ENCODE measurements at regions not wholly inside any gene's neighbourhood (a gene's known extent, or its start where the extent isn't known, plus 50 kb on each side); places are given as distances from the start of the nearest gene placed in this dataset.

- H3K4me3 Mint-ChIP-seq, result no peak overlapping the region
- DNase-seq, result no peak
- no peaks in the 10 kb centered on the region for H3K36me3 Mint-ChIP-seq (ENCODE audit: low read depth)
- H3K27me3 Mint-ChIP-seq, result no peaks in the 10 kb centered on the region
- H3K9me3 ChIP-seq (ENCODE audit: control insufficient read depth, low read length, poor library complexity, severe bottlenecking), result no peaks in the 10 kb centered on the region
- no peak overlapping the region for H3K27ac Mint-ChIP-seq
- no peak for ATAC-seq
- peaks cover 13% of the 10 kb centered on the region for H3K4me1 Mint-ChIP-seq
Observed at GRCh38 chrX:40478474-40479065, 102.2 kb upstream of the ATP6AP2 start.

- H3K4me3 Mint-ChIP-seq, result peak overlapping the region; percentile 39
Observed at GRCh38 chrX:40476958-40477357, 103.8 kb upstream of the ATP6AP2 start.

GRCh38 chrX:40474645-40475044 lies 106.1 kb upstream of the ATP6AP2 start:
- Mint-ChIP-seq H3K27me3 (no peaks in the 10 kb centered on the region), H3K4me1 (peaks cover 22% of the 10 kb centered on the region), H3K4me3 (no peak overlapping the region), H3K36me3 (ENCODE audit: low read depth) (no peaks in the 10 kb centered on the region), H3K27ac (no peak overlapping the region)
- DNase-seq, result no peak
- no peaks in the 10 kb centered on the region for H3K9me3 ChIP-seq (ENCODE audit: control insufficient read depth, low read length, poor library complexity, severe bottlenecking)
- ATAC-seq, result no peak

More at GRCh38 chrX:40476958-40477357, 103.8 kb upstream of the ATP6AP2 start:
- no peaks in the 10 kb centered on the region for H3K36me3 Mint-ChIP-seq (ENCODE audit: low read depth)
- no peaks in the 10 kb centered on the region for H3K27me3 Mint-ChIP-seq
- H3K4me1 Mint-ChIP-seq, result peaks cover 18% of the 10 kb centered on the region
- DNase-seq (no peak), ATAC-seq (peak; percentile 81)
- no peaks in the 10 kb centered on the region for H3K9me3 ChIP-seq (ENCODE audit: control insufficient read depth, low read length, poor library complexity, severe bottlenecking)
- H3K27ac Mint-ChIP-seq, result peak overlapping the region; percentile 11

- no peaks in the 10 kb centered on the region for H3K9me3 ChIP-seq (ENCODE audit: control insufficient read depth, low read length, poor library complexity, severe bottlenecking)
- Mint-ChIP-seq H3K4me3 (no peak overlapping the region), H3K36me3 (ENCODE audit: low read depth) (no peaks in the 10 kb centered on the region), H3K27ac (no peak overlapping the region), H3K27me3 (no peaks in the 10 kb centered on the region), H3K4me1 (peaks cover 22% of the 10 kb centered on the region)
- DNase-seq, result no peak
- ATAC-seq, result no peak
Observed at GRCh38 chrX:40474205-40474626, 106.6 kb upstream of the ATP6AP2 start.

- H3K27me3 Mint-ChIP-seq, result no peaks in the 10 kb centered on the region
- DNase-seq, result no peak
- H3K27ac Mint-ChIP-seq, result no peak overlapping the region
- H3K4me1 Mint-ChIP-seq, result peaks cover 23% of the 10 kb centered on the region
- no peak for ATAC-seq
- no peak overlapping the region for H3K4me3 Mint-ChIP-seq
- H3K36me3 Mint-ChIP-seq (ENCODE audit: low read depth), result no peaks in the 10 kb centered on the region
- H3K9me3 ChIP-seq (ENCODE audit: control insufficient read depth, low read length, poor library complexity, severe bottlenecking), result no peaks in the 10 kb centered on the region
Observed at GRCh38 chrX:40473460-40474204, 107.1 kb upstream of the ATP6AP2 start.

GRCh38 chrX:40471965-40472648 lies 108.7 kb upstream of the ATP6AP2 start:
- Mint-ChIP-seq H3K4me1 (peaks cover 25% of the 10 kb centered on the region), H3K4me3 (peak overlapping the region; percentile 84), H3K27me3 (no peaks in the 10 kb centered on the region), H3K27ac (peak overlapping the region; percentile 24), H3K36me3 (ENCODE audit: low read depth) (no peaks in the 10 kb centered on the region)
- ATAC-seq (peak; percentile 58), DNase-seq (no peak)
- no peaks in the 10 kb centered on the region for H3K9me3 ChIP-seq (ENCODE audit: control insufficient read depth, low read length, poor library complexity, severe bottlenecking)

- Mint-ChIP-seq H3K27ac (no peak overlapping the region), H3K4me1 (peaks cover 20% of the 10 kb centered on the region), H3K4me3 (no peak overlapping the region)
Observed at GRCh38 chrX:40470830-40471429, 109.8 kb upstream of the ATP6AP2 start.

GRCh38 chrX:40469316-40469715 lies 111.5 kb upstream of the ATP6AP2 start:
- Mint-ChIP-seq H3K27ac (no peak overlapping the region), H3K4me1 (peaks cover 26% of the 10 kb centered on the region), H3K27me3 (no peaks in the 10 kb centered on the region), H3K4me3 (no peak overlapping the region), H3K36me3 (ENCODE audit: low read depth) (no peaks in the 10 kb centered on the region)
- ATAC-seq (no peak), DNase-seq (no peak)
- no peaks in the 10 kb centered on the region for H3K9me3 ChIP-seq (ENCODE audit: control insufficient read depth, low read length, poor library complexity, severe bottlenecking)

More at GRCh38 chrX:40470830-40471429, 109.8 kb upstream of the ATP6AP2 start:
- no peaks in the 10 kb centered on the region for H3K27me3 Mint-ChIP-seq
- no peaks in the 10 kb centered on the region for H3K36me3 Mint-ChIP-seq (ENCODE audit: low read depth)
- DNase-seq, result no peak
- H3K9me3 ChIP-seq (ENCODE audit: control insufficient read depth, low read length, poor library complexity, severe bottlenecking), result no peaks in the 10 kb centered on the region
- no peak for ATAC-seq

GRCh38 chrX:40468033-40468846 lies 112.5 kb upstream of the ATP6AP2 start:
- H3K36me3 Mint-ChIP-seq (ENCODE audit: low read depth), result no peaks in the 10 kb centered on the region
- no peak overlapping the region for H3K4me3 Mint-ChIP-seq
- DNase-seq, result no peak
- ATAC-seq, result peak; percentile 71
- H3K4me1 Mint-ChIP-seq, result peaks cover 24% of the 10 kb centered on the region
- H3K27me3 Mint-ChIP-seq, result no peaks in the 10 kb centered on the region
- no peak overlapping the region for H3K27ac Mint-ChIP-seq
- no peaks in the 10 kb centered on the region for H3K9me3 ChIP-seq (ENCODE audit: control insufficient read depth, low read length, poor library complexity, severe bottlenecking)

- DNase-seq, result no peak
- Mint-ChIP-seq H3K4me3 (no peak overlapping the region), H3K27ac (no peak overlapping the region), H3K27me3 (no peaks in the 10 kb centered on the region), H3K4me1 (peaks cover 21% of the 10 kb centered on the region), H3K36me3 (ENCODE audit: low read depth) (no peaks in the 10 kb centered on the region)
- no peak for ATAC-seq
- H3K9me3 ChIP-seq (ENCODE audit: control insufficient read depth, low read length, poor library complexity, severe bottlenecking), result no peaks in the 10 kb centered on the region
Observed at GRCh38 chrX:40467454-40467853, 113.3 kb upstream of the ATP6AP2 start.

GRCh38 chrX:40465735-40466551 lies 114.8 kb upstream of the ATP6AP2 start:
- no peaks in the 10 kb centered on the region for H3K9me3 ChIP-seq (ENCODE audit: control insufficient read depth, low read length, poor library complexity, severe bottlenecking)
- peaks cover 17% of the 10 kb centered on the region for H3K4me1 Mint-ChIP-seq
- ATAC-seq (no peak), DNase-seq (no peak)
- no peaks in the 10 kb centered on the region for H3K36me3 Mint-ChIP-seq (ENCODE audit: low read depth)
- H3K27me3 Mint-ChIP-seq, result no peaks in the 10 kb centered on the region
- peak overlapping the region; percentile 56 for H3K4me3 Mint-ChIP-seq
- H3K27ac Mint-ChIP-seq, result peak overlapping the region; percentile 47

- ATAC-seq, result no peak
- no peaks in the 10 kb centered on the region for H3K36me3 Mint-ChIP-seq (ENCODE audit: low read depth)
- H3K4me3 Mint-ChIP-seq, result no peak overlapping the region
- H3K9me3 ChIP-seq (ENCODE audit: control insufficient read depth, low read length, poor library complexity, severe bottlenecking), result no peaks in the 10 kb centered on the region
- peaks cover 7% of the 10 kb centered on the region for H3K27me3 Mint-ChIP-seq
- DNase-seq, result no peak
- peaks cover 10% of the 10 kb centered on the region for H3K4me1 Mint-ChIP-seq
- H3K27ac Mint-ChIP-seq, result no peak overlapping the region
Observed at GRCh38 chrX:40462795-40463194, 118.0 kb upstream of the ATP6AP2 start.
